RWPE1 (cell line): ENCODE measurements at regions not wholly inside any gene's neighbourhood (a gene's known extent, or its start where the extent isn't known, plus 50 kb on each side); places are given as distances from the start of the nearest gene placed in this dataset.

Experiments
- CTCF ChIA-PET: fragments of 350-600 bp; sonication (Branson Sonifier 250); formaldehyde crosslinking; extraction: SDS; loops from one replicate; lab custom pipeline; 2021; lab: Yijun Ruan, JAX
- POLR2A ChIA-PET: fragments of 400-600 bp; formaldehyde crosslinking; extraction: SDS; loops from one replicate; lab custom pipeline; 2020; ENCODE audit warnings: antibody characterized with exemption; ENCODE audit not compliant: low non-redundant PET; lab: Yijun Ruan, JAX
- DNase-seq: peaks from one replicate; pipeline ENCODE4 v3.0.0; 2012; ENCODE audit warnings: low spot score
- H3K27ac ChIP-seq: fragments of 450-650 bp; 2 replicates; pipeline ENCODE4 v1.5.1; 2017
- TF ChIP-seq, protein P1 (sequence below): fragments of 450-650 bp; conservative IDR thresholded peaks from 2 replicates; pipeline ENCODE4 v1.5.1; 2017; ENCODE audit warnings: low read depth, mild to moderate bottlenecking

DNA sequence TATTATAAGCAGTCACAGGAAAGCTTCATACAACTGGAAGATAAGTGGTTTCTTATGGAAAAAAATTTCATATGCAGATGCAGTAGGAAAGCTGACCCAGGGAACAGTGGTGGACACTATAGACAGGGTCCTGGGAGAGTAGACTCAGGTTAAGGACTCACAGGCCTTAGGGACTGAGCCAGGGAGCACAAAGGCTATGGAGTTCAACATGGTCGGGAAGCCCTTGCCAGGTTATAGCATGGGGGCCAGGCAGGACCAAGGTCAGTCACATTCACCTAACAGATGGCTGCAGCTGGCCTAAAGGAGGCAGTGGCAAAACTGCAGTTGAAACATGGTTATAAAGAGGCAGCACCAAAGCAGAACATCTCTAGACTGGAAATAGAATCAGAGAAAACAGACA is 54.9 kb upstream of the UNC5B start:
- TF ChIP-seq, protein P1, sequence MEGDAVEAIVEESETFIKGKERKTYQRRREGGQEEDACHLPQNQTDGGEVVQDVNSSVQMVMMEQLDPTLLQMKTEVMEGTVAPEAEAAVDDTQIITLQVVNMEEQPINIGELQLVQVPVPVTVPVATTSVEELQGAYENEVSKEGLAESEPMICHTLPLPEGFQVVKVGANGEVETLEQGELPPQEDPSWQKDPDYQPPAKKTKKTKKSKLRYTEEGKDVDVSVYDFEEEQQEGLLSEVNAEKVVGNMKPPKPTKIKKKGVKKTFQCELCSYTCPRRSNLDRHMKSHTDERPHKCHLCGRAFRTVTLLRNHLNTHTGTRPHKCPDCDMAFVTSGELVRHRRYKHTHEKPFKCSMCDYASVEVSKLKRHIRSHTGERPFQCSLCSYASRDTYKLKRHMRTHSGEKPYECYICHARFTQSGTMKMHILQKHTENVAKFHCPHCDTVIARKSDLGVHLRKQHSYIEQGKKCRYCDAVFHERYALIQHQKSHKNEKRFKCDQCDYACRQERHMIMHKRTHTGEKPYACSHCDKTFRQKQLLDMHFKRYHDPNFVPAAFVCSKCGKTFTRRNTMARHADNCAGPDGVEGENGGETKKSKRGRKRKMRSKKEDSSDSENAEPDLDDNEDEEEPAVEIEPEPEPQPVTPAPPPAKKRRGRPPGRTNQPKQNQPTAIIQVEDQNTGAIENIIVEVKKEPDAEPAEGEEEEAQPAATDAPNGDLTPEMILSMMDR, result no peak
- DNase-seq, result no peak
- CTCF ChIA-PET, result no interaction called here
- no peak overlapping the region for H3K27ac ChIP-seq
- POLR2A ChIA-PET, result no interaction called here

DNA sequence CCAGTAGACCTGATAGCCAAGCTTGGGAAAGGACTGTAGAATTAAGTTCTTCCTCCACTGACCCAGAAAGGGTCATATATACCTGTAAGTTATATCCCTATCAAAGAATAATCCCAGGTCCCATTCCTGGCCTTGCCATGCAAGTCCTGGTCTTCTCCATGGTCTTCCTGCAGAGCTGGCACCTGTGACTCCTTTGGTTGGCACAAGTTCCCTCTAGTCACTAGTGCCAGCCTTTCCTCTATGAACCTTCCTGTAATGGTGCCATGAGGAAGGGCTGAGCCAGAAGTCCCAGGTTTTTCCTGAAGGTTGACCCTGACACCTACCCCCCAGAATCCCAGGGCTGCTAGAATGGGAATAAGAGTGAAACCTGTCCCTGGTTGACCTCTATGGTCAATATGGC is 54.1 kb upstream of the UNC5B start:
- no peak overlapping the region for H3K27ac ChIP-seq
- ChIA-PET CTCF (no interaction called here), POLR2A (no interaction called here)
- TF ChIP-seq, protein P1, result no peak
- no peak for DNase-seq

DNA sequence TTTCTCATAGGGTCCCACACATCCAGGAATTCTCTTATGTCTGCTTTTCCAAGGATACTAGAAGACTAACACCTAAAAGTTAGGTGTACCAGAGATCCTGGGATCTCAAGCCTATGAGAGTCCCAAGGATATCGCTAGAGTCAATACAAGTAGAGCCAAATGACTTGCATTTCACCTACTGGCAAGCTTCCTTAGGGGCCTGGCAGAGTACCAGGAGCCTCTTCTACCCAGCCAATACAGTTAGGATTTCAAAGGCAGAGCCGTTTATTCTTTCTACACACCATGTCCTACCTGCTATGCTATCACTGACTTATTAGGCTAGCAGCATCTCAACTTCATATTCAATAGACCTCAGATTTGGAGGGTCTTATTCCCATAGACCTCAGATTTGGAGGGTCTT is 53.5 kb upstream of the UNC5B start:
- no peak for DNase-seq
- ChIA-PET POLR2A (no interaction called here), CTCF (interaction anchor here (0.6 kb wide), 1 partner anchor 681 kb away, joined by 3 read pairs; no protein-coding TSS in a partner anchor)
- H3K27ac ChIP-seq, result no peak overlapping the region
- TF ChIP-seq, protein P1, result no peak

- no peak overlapping the region for H3K27ac ChIP-seq
- CTCF ChIA-PET, result no interaction called here
- TF ChIP-seq, protein P1, result no peak
- DNase-seq, result no peak
- POLR2A ChIA-PET, result no interaction called here
Observed at GRCh38 chr10:71159892-71160291, 52.5 kb upstream of the UNC5B start.

GRCh38 chr10:71161425-71161824 is 50.9 kb upstream of the UNC5B start:
- ChIA-PET CTCF (no interaction called here), POLR2A (interaction anchor here (0.5 kb wide), 1 partner anchor 145 kb away, joined by 3 read pairs; no protein-coding TSS in a partner anchor)
- DNase-seq, result no peak

More at GRCh38 chr10:71161425-71161824, 50.9 kb upstream of the UNC5B start:
- no peak overlapping the region for H3K27ac ChIP-seq
- TF ChIP-seq, protein P1, result no peak
